GM21723 (cell line): ENCODE measurements at regions not wholly inside any gene's neighbourhood (a gene's known extent, or its start where the extent isn't known, plus 50 kb on each side); places are given as distances from the start of the nearest gene placed in this dataset.

Experiments
- ATAC-seq: cut with Tn5 transposase; IDR thresholded peaks from one replicate; pipeline ENCODE4 v1.9.1; 2021; ENCODE audit warnings: mild to moderate bottlenecking, moderate library complexity; ENCODE audit not compliant: unreplicated experiment

DNA sequence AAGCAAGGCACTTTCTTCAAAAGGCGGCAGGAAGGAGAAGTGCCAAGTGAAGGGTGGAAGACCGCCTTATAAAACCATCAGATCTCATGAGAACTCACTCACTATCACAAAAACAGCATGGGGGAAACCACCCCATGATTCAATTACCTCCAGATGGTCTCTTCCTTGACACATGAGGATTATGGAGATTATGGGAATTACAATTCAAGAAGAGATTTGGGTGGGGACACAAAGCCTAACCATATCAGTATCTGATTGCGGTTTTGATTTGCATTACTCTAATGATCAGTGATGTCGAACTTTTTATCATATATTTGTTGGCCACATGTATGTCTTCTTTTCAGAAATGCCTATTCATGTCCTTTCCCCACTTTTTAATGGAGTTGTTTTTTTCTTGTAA, 549.3 kb upstream of the IL12A start:
- no peak for ATAC-seq

- no peak for ATAC-seq
Measured at GRCh38 chr3:159441279-159441678, 547.4 kb upstream of the IL12A start.

- ATAC-seq: no peak
Measured at GRCh38 chr3:159443266-159443665, 545.4 kb upstream of the IL12A start.

- no peak for ATAC-seq
Measured at GRCh38 chr3:159447841-159448240, 540.8 kb upstream of the IL12A start.

DNA sequence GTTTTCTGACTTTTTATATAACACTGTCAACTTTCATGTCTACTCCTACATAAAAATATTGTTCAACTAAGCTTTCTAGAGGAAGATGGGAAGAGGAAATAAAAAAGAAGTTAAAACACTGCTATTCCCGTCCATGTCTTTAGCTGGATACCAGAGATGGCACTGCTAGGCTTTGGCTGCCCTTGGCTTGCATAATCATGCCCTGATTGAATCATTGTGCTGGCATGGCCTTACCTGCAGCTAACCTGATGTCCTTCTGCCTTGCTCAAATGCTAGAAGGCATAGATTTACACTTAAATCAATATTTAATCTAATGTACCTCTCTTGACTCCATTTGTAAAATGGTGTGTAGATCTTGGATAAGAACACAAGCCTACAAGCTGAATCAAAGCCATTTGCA, 539.7 kb upstream of the IL12A start:
- ATAC-seq: no peak

DNA sequence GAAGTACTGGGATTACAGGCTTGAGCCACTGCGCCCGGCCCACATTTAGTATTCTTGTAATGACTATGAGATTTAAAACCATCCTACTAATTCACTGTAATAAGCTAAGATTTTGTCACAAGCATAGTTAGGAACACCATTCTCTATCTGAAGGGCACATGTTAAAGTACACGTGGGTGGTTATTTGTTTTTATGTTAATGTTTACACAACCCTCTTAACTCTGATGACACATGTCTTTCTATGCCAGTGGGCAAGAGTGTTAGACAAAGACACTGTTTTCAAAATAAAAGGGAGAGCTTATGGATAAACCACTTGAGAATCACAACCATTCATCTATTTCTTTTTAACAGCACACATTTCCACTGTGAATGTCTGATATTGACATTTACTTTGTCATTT, 537.6 kb upstream of the IL12A start:
- no peak for ATAC-seq

- ATAC-seq: no peak
Measured at GRCh38 chr3:159451482-159451881, 537.2 kb upstream of the IL12A start.

DNA sequence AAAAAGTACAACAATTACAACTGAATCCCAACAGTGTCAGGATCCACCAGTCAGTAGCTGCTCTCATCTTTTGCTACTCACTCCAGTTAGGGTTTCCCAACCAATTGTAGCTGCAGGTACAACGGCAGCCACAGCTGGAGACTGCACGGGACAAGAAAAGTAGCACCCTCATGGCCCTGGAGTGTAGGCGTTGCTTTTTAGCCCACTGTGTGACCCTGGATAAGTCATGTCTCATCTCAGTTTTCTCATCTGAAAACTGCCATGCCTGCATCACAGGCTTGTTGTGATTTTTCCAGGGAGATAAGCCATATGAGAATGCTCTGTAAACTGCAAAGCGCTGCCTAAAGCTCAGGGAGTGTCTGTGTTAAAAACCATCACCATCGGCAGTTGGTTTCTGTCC, 535.6 kb upstream of the IL12A start:
- ATAC-seq: no peak

- ATAC-seq: no peak
Measured at GRCh38 chr3:159453945-159454344, 534.7 kb upstream of the IL12A start.

GRCh38 chr3:159455741-159456181, 532.9 kb upstream of the IL12A start:
- no peak for ATAC-seq

GRCh38 chr3:159458010-159458409, 530.6 kb upstream of the IL12A start:
- no peak for ATAC-seq

- no peak for ATAC-seq
Measured at GRCh38 chr3:159458982-159459381, 529.7 kb upstream of the IL12A start.

- ATAC-seq: no peak
Measured at GRCh38 chr3:159472611-159473010, 516.0 kb upstream of the IL12A start.

DNA sequence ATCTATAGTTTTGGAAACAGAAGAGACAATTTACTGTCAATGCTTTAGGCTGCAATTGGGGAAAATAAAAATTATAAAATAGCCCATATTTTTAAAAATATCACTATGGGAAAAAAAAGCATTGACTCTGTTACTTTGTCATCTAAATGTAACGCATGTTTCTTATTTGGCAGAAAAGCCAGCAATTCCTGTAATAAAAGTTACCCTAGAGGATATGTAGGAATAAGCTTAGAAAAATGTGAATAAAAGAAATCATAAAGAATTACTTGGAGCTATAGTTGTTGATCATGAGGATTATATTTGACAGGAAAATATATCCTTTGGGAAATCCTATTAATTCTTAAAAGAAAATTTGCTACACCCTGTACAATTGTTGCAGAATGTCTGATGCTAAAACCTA, 515.4 kb upstream of the IL12A start:
- ATAC-seq: no peak

- no peak for ATAC-seq
Measured at GRCh38 chr3:159480046-159480445, 508.6 kb upstream of the IL12A start.

- ATAC-seq: no peak
Measured at GRCh38 chr3:159482241-159482993, 506.2 kb upstream of the IL12A start.

DNA sequence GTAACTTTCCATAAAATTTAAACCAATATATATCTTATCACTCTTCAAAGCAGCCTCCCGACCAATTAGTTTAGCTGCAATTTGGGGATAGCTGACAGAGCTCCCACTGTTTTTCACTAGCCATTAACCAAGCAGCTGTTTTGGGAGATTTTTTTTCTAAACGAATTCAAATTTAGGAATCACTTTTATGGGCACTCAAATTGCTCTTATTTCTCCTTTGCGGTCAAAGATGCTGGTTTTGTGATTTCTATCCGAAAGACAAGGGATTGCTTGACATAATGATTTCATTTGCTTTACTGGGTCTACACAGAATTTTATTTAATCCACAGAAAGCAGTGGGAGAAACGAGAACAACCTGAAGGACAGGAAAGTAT, 505.7 kb upstream of the IL12A start:
- ATAC-seq: no peak

GRCh38 chr3:159486580-159486979, 502.1 kb upstream of the IL12A start:
- ATAC-seq: no peak

DNA sequence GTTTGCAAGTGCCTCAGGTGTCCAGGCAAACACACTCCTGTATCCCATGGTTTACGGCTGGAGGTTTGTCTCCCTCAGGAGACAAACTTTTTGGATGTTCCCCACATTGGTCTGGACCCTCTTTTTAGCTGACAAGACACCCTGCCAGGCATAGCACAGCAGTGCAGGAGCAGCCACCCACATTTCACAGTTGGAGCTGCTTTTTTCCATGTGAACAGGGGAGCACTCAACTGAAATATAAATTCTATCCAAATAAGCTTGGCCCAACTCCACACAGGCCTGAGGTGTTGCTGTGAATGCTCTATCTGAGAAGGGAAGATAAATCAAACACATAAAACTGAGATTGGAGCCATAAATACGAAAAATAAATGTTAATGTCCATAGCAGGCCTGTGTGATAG, 501.3 kb upstream of the IL12A start:
- ATAC-seq: no peak

DNA sequence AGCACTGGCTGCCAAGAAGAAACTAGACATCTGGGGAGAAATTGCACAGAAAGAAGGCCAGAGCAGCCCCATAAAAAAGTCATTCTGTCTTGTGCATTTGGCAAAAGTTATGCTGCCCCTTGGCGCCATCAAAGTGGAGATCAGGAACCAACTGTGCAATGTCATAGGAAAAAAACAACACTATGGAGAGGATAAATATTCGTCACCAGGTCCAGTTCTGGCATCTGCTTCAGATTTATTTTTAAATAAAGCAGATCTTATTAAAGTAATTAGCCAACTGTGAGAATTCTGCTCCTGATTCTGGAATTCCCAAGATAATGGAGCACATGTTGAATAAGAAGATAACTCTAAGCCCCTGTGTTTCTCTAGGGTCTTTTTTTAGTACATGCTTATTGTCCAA, 500.0 kb upstream of the IL12A start:
- ATAC-seq: no peak

GRCh38 chr3:159497361-159497760, 491.3 kb upstream of the IL12A start:
- ATAC-seq: no peak

DNA sequence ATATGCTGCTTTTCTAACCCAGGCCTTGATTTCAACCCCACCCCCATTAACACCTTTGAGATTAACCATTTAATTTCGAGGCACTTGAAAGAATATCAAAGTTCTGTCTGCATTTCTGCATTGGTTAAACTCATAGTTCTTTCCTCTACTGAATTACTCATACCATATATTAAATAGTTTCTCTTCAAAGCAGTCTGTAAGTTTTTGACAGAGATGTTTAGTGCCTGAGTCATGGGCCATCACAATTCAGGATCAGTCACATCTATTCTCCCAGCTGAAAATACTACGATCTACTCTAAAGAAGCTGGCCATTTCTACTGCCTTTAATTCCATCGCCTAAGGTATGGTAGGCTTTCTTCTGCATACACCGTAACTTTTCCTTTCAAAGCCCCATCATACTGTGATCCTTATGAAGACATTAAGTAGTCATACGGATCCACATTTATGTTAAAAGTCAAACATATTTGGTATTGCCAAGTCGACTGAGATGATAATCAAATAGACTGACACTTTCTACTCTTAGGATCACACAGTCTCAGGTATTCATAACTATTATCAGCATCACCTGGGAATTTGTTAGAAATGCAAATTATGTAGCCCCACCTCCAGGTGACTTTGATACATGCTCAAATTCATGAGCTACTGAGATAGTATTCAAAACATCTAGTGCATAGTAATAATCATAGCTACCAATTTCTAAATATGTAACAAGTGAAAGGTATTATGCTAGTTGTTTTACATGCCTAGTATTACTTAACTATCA, 489.4 kb upstream of the IL12A start:
- ATAC-seq: no peak
